ENCODE measurements at regions not wholly inside any gene's neighbourhood (a gene's known extent, or its start where the extent isn't known, plus 50 kb on each side); places are given as distances from the start of the nearest gene placed in this dataset.

DNA sequence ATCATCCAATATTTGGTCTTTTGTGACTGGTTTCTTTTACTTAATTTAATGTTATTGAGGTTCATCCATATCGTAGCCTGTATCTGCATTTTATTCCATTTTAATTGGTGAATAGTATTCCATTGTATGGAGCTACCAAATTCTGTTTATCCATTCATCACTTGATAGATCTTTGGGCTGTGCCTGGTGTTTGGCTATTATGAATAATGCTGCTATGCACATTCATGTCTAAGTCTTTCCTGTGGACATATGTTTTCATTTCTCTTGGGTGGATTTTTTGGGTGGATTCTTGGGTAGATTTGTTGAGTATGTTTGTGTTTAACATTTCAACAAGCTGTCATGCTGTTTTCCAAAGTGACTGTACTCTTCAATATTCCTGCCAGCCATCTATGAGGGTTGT, 52.5 kb upstream of the NEDD4L start:
- no peak for DNase-seq (ENCODE audit: extremely low read depth, low read depth, low spot score)

- no peak for DNase-seq (ENCODE audit: extremely low read depth, low read depth, low spot score)
These were observed 54.5 kb upstream of the NEDD4L start for GRCh38 chr18:57989536-57989935.

- no peak for DNase-seq (ENCODE audit: extremely low read depth, low read depth, low spot score)
These were observed 59.4 kb upstream of the NEDD4L start for GRCh38 chr18:57984490-57985115.

- DNase-seq (ENCODE audit: extremely low read depth, low read depth, low spot score): no peak
These were observed 60.1 kb upstream of the NEDD4L start for GRCh38 chr18:57983965-57984364.

GRCh38 chr18:57983472-57983871, 60.6 kb upstream of the NEDD4L start:
- no peak for DNase-seq (ENCODE audit: extremely low read depth, low read depth, low spot score)

DNA sequence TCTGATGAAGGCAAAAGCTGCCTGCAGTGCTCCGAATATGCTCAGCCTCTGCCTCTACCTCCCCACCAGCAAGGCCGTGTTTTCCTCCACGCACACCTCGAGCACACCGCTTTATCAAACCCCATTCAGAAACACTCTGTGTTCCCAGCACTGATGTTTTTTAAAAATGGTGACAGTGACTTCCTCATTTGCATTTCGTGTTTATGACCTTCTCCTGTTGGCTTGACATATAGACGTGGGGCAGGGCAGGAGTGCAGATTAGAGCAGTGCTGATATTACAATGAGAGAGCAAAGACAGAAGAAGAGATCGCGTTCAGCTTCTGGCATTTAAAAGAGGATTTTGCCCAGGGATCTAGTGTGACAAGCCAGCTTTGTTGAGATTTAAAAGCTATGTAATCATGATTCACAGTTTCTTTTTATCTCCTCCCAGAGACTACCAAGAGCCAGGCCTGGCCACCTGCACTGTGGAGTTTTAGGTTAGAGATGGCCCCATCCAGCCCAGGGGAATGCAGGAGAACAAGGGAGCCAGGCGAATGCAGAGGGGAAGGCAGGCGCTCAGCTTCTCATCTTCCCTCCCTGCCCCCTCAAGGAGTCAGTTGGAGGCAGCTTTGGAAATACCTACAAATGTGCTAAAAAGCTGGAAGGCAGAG, 61.5 kb upstream of the NEDD4L start:
- no peak for DNase-seq (ENCODE audit: extremely low read depth, low read depth, low spot score)

DNA sequence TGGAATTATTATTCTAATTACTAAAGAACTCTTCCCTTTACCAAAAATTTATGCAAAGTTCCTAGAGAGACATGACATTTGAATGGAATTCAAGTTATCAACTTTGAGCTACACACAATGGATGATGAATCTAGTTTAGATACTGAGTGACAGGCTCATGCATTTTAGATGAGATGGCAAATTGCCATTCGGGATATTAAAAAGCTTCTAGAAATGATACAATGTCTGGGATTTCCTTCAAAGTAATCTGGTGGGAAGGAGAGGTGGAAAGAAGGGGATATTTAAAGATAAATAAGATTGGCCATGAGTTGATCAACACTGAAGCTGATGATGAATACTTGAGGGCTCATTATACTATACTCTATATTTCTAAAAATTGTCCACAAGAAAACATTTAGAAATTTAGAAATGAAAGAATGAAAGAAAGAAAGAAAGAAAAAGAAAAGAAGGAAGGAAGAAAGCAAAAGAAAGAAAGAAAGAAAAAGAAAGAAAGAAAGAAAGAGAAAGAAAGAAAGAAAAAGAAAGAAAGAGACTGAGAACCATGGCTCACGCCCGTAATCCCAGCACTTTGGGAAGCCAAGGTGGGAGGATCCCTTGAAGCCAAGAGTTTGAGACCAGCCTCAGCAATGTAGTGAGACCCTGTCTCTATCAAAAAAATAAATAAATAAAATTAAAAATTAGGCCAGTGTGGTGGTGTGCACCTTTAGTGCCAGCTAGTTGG, 62.6 kb upstream of the NEDD4L start:
- DNase-seq (ENCODE audit: extremely low read depth, low read depth, low spot score): no peak

- DNase-seq (ENCODE audit: extremely low read depth, low read depth, low spot score): no peak
These were observed 63.3 kb upstream of the NEDD4L start for GRCh38 chr18:57980573-57981307.

GRCh38 chr18:57976230-57976773, 67.7 kb upstream of the NEDD4L start:
- DNase-seq (ENCODE audit: extremely low read depth, low read depth, low spot score): no peak

GRCh38 chr18:57975805-57976204, 68.2 kb upstream of the NEDD4L start:
- no peak for DNase-seq (ENCODE audit: extremely low read depth, low read depth, low spot score)

DNA sequence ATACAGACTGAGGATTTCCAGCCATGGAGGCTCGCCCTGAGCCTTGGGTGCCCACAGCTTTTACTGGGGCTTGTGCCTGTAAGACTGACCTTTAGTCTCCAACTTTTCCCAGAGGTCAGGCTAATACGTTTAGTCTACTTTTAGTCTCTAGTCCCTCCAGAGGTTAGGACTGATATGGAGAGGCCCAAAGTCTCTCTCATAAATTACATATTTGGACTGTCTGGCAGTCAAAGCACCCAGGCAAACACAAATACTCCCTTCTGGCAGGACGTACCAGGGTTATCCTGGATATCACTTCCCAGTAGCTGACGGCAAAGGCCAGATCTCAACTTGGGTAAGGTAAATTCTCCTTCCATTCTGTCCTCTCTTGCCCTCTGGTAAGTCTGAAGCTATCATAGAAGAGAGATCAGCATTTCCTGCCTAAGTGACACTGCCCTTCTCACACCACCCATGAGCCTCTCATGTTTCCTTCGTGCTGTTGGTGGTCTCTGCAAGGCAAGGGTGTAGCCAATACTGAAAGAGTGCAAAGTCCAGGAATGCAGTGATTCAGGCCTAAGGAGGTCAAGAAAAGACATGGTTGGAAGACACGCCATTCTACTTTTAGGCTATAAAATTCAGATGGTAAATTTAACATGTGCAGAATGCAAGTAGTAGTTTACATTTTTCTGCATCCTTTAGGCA, 69.3 kb upstream of the NEDD4L start:
- no peak for DNase-seq (ENCODE audit: extremely low read depth, low read depth, low spot score)

- no peak for DNase-seq (ENCODE audit: extremely low read depth, low read depth, low spot score)
These were observed 70.1 kb upstream of the NEDD4L start for GRCh38 chr18:57973889-57974288.

- no peak for DNase-seq (ENCODE audit: extremely low read depth, low read depth, low spot score)
These were observed 73.5 kb upstream of the NEDD4L start for GRCh38 chr18:57970356-57971095.

GRCh38 chr18:57969824-57970223, 74.2 kb upstream of the NEDD4L start:
- no peak for DNase-seq (ENCODE audit: extremely low read depth, low read depth, low spot score)

- DNase-seq (ENCODE audit: extremely low read depth, low read depth, low spot score): no peak
These were observed 78.8 kb upstream of the NEDD4L start for GRCh38 chr18:57965246-57965645.

- DNase-seq (ENCODE audit: extremely low read depth, low read depth, low spot score): no peak
These were observed 82.0 kb upstream of the NEDD4L start for GRCh38 chr18:57961876-57962505.

DNA sequence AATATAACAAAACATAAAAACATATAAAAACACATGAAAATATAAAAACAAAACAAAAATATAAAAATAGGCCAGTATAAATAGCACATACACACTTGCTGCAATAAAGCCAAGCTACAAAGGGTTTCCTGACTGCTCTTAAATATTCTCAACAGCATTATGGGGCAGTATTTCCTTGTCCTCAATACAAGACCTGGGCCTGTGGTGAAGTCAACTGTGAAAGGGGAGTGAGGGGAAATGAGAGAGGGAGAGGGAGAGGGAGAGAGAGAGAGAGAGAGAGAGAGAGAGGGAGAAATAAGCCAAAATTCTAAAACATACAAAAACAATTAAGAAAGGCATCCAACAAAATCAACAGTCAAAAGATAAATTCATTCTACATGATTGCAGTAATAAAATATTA, 82.6 kb upstream of the NEDD4L start:
- DNase-seq (ENCODE audit: extremely low read depth, low read depth, low spot score): no peak

- DNase-seq (ENCODE audit: extremely low read depth, low read depth, low spot score): peak; percentile 23
These were observed 84.7 kb upstream of the NEDD4L start for GRCh38 chr18:57959278-57959677.

DNA sequence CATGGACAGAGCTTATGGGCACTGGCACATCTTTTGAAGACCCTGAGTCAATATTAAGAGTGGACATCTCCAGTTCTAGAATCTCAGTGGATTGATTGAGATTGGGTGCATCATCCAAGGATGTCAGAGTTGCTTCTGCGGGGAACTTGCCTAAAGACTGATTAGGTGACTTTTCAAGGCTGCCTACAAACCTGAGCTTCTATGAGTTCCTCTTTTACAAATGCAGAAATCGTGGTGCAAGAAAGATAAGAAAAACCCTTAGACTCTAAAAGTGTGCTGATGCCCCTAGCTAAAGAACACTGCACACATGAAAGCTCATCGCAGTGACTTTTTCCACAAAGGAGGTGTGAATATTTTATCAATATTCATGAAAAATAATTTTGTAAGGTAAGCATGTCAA, 86.8 kb upstream of the NEDD4L start:
- no peak for DNase-seq (ENCODE audit: extremely low read depth, low read depth, low spot score)

Measured in glomerular endothelial cell (primary cell).